HG03354 (cell line): ENCODE measurements at regions not wholly inside any gene's neighbourhood (a gene's known extent, or its start where the extent isn't known, plus 50 kb on each side); places are given as distances from the start of the nearest gene placed in this dataset.
"Not testable (repeated sequence)": the region's sequence is repeated elsewhere in the genome, so short reads cannot be mapped to it uniquely, and the experiment has no call there.

Experiments used
- ATAC-seq: cut with Tn5 transposase; IDR thresholded peaks from one replicate; pipeline ENCODE4 v1.9.1; 2021; ENCODE audit warnings: mild to moderate bottlenecking; ENCODE audit not compliant: unreplicated experiment, poor library complexity, severe bottlenecking

- no peak for ATAC-seq
Measured at GRCh38 chr7:136290351-136290750, 313.2 kb upstream of the MTPN start.

- ATAC-seq: no peak
Measured at GRCh38 chr7:136278057-136278456, 300.9 kb upstream of the MTPN start.

GRCh38 chr7:136275794-136276193 lies 298.6 kb upstream of the MTPN start:
- ATAC-seq: no peak

GRCh38 chr7:136274636-136275345 lies 297.6 kb upstream of the MTPN start:
- no peak for ATAC-seq

GRCh38 chr7:136272934-136273333 lies 295.8 kb upstream of the MTPN start:
- ATAC-seq: no peak

- no peak for ATAC-seq
Measured at GRCh38 chr7:136267822-136268221, 290.7 kb upstream of the MTPN start.

GRCh38 chr7:136266457-136266856 lies 289.3 kb upstream of the MTPN start:
- ATAC-seq: no peak

GRCh38 chr7:136264304-136264703 lies 287.1 kb upstream of the MTPN start:
- ATAC-seq: not testable (repeated sequence)

- ATAC-seq: not testable (repeated sequence)
Measured at GRCh38 chr7:136263112-136263860, 286.1 kb upstream of the MTPN start.

- ATAC-seq: not testable (repeated sequence)
Measured at GRCh38 chr7:136260591-136260990, 283.4 kb upstream of the MTPN start.

- ATAC-seq: no peak
Measured at GRCh38 chr7:136259074-136259473, 281.9 kb upstream of the MTPN start.

GRCh38 chr7:136256491-136256890 lies 279.3 kb upstream of the MTPN start:
- no peak for ATAC-seq

GRCh38 chr7:136254148-136254547 lies 277.0 kb upstream of the MTPN start:
- no peak for ATAC-seq

GRCh38 chr7:136251826-136252225 lies 274.7 kb upstream of the MTPN start:
- no peak for ATAC-seq

- ATAC-seq: no peak
Measured at GRCh38 chr7:136247211-136247610, 270.1 kb upstream of the MTPN start.

GRCh38 chr7:136245327-136246004 lies 268.3 kb upstream of the MTPN start:
- no peak for ATAC-seq

GRCh38 chr7:136234040-136234439 lies 256.9 kb upstream of the MTPN start:
- ATAC-seq: no peak

GRCh38 chr7:136230210-136230609 lies 253.1 kb upstream of the MTPN start:
- ATAC-seq: peak; percentile 57

GRCh38 chr7:136229790-136230189 lies 252.6 kb upstream of the MTPN start:
- peak; percentile 25 for ATAC-seq

- no peak for ATAC-seq
Measured at GRCh38 chr7:136228171-136228570, 251.0 kb upstream of the MTPN start.

GRCh38 chr7:136214356-136214755 lies 237.2 kb upstream of the MTPN start:
- ATAC-seq: no peak
